ENCODE measurements at regions not wholly inside any gene's neighbourhood (a gene's known extent, or its start where the extent isn't known, plus 50 kb on each side); places are given as distances from the start of the nearest gene placed in this dataset.

- DNase-seq (ENCODE audit: low read depth in 3 of 3): no peak
These were observed 72.9 kb upstream of the DTNBP1 start for GRCh38 chr6:15735567-15736265.

GRCh38 chr6:15734118-15734897 is 71.5 kb upstream of the DTNBP1 start:
- no peak for DNase-seq (ENCODE audit: low read depth in 3 of 3)

- DNase-seq (ENCODE audit: low read depth in 3 of 3): no peak
These were observed 68.1 kb upstream of the DTNBP1 start for GRCh38 chr6:15730922-15731321.

GRCh38 chr6:15730442-15730841 is 67.6 kb upstream of the DTNBP1 start:
- no peak for DNase-seq (ENCODE audit: low read depth in 3 of 3)

- no peak for DNase-seq (ENCODE audit: low read depth in 3 of 3)
These were observed 59.9 kb upstream of the DTNBP1 start for GRCh38 chr6:15722731-15723130.

GRCh38 chr6:15716889-15717288 is 54.1 kb upstream of the DTNBP1 start:
- DNase-seq (ENCODE audit: low read depth in 3 of 3): no peak

DNA sequence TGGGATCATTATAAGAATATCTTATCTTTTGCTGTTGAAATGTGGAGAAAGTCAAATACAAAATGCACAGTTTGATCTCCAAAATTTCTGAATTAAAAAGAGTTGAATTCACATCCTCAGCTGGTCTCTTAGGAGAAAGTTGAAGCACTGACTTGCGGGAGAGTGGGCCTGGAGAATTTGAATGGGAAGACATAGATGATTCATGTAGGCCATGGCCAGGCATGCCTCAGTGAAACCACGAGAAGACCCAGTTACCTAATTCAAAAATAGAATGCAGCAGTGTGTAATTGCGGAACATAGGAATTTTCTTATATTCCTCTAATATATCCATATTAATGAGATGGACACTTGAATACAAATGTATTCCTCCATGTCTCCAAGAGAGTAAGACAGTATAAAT is 53.0 kb upstream of the DTNBP1 start:
- DNase-seq (ENCODE audit: low read depth in 3 of 3): no peak

- no peak for DNase-seq (ENCODE audit: low read depth in 3 of 3)
These were observed 52.2 kb upstream of the DTNBP1 start for GRCh38 chr6:15715060-15715459.

GRCh38 chr6:15714658-15715057 is 51.8 kb upstream of the DTNBP1 start:
- no peak for DNase-seq (ENCODE audit: low read depth in 3 of 3)

DNA sequence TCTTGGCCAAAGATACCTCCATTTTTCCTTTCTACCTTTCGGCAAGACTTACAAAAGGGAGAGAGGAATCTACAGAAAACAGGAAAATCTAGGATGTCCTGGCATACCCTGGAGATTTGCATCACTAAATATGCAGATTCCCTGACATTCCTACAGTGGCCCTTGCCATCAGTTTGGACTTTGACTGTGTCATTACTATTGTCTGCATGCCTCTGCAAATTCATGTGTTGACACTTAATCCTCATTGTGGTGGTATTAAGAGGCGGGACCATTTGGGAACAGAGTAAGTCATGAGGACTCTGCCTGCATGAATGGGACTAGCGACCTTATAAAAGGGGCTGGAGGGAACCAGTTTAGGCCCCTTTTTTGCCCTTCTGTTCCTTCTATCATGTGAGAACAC is 50.5 kb upstream of the DTNBP1 start:
- DNase-seq (ENCODE audit: low read depth in 3 of 3): no peak

DNA sequence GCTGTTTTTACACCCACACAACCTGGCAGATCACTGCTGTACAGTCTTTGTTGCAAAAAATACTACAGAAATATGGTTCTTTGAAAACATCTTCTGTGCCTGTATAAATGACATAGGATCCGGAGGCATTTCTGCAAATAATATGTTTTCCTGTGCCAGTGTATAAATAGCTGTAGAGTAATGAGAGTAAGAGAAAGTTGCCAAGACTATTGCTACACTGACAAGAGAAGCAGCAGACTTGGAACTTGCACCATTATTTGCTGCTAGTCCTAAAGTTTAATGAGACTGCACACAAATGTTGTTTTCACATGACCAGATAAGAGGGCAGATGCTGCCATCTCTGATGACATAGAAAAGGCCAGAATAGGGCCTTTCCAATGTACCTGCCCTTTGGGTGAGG is 50.0 kb upstream of the DTNBP1 start:
- no peak for DNase-seq (ENCODE audit: low read depth in 3 of 3)
